Prostate gland (tissue), 2 donors: ENCODE measurements at regions not wholly inside any gene's neighbourhood (a gene's known extent, or its start where the extent isn't known, plus 50 kb on each side); places are given as distances from the start of the nearest gene placed in this dataset.
"Not testable (repeated sequence)": the region's sequence is repeated elsewhere in the genome, so short reads cannot be mapped to it uniquely, and the experiment has no call there.

Experiments used
- POLR2A ChIP-seq: fragments of 450-650 bp; IDR thresholded peaks from one replicate; pipeline ENCODE4 v1.6.1; 2016; ENCODE audit warnings: antibody characterized with exemption, mild to moderate bottlenecking
- TF ChIP-seq, protein P1 (sequence below), 4 experiments: fragments of 200-600 bp in 2 of 4; fragments of 450-650 bp in 2 of 4; sonication (generic) in 2 of 4; IDR thresholded peaks; 1 replicate in 3 of 4; 2 replicates in 1 of 4; pipeline ENCODE4 v1.5.1; 2016 to 2019; ENCODE audit warnings: antibody characterized with exemption in 4 of 4, mild to moderate bottlenecking in 2 of 4, moderate library complexity in 2 of 4

DNA sequence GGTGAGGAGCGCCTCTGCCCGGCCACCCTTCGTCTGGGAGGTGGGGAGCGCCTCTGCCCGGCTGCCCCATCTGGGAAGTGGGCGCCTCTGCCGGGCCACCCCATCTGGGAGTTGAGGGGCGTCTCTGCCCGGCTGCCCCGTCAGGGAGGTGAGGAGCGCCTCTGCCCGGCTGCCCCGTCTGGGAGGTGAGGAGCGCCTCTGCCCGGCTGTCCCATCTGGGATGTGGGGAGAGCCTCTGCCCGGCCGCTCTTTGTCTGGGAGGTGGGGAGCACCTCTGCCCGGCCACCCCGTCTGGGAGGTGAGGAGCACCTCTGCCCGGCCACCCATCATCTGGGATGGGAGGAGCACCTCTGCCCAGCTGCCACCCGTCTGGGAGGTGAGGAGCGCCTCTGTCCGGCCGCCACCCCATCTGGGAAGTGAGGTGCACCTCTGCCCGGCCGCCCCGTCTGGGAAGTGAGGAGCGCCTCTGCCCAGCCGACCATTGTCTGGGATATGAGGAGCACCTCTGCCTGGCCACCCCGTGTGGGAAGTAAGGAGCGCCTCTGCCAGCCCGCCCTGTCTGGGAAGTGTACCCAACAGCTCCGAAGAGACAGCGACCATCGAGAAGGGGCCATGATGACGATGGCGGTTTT lies 144.2 kb upstream of the PRDX4 start:
- TF ChIP-seq, protein P1, sequence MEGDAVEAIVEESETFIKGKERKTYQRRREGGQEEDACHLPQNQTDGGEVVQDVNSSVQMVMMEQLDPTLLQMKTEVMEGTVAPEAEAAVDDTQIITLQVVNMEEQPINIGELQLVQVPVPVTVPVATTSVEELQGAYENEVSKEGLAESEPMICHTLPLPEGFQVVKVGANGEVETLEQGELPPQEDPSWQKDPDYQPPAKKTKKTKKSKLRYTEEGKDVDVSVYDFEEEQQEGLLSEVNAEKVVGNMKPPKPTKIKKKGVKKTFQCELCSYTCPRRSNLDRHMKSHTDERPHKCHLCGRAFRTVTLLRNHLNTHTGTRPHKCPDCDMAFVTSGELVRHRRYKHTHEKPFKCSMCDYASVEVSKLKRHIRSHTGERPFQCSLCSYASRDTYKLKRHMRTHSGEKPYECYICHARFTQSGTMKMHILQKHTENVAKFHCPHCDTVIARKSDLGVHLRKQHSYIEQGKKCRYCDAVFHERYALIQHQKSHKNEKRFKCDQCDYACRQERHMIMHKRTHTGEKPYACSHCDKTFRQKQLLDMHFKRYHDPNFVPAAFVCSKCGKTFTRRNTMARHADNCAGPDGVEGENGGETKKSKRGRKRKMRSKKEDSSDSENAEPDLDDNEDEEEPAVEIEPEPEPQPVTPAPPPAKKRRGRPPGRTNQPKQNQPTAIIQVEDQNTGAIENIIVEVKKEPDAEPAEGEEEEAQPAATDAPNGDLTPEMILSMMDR (IDR thresholded peaks at IDR 0.05): not testable (repeated sequence)
- TF ChIP-seq POLR2A: not testable (repeated sequence)
